Neural cell (in vitro differentiated cells): ENCODE measurements at regions not wholly inside any gene's neighbourhood (a gene's known extent, or its start where the extent isn't known, plus 50 kb on each side); places are given as distances from the start of the nearest gene placed in this dataset.
"Not testable (repeated sequence)": the region's sequence is repeated elsewhere in the genome, so short reads cannot be mapped to it uniquely, and the experiment has no call there.

Experiments
- CTCF ChIP-seq: fragments of 450-650 bp; IDR thresholded peaks from 2 replicates; pipeline ENCODE4 v1.5.1; 2014; ENCODE audit warnings: antibody characterized with exemption, mild to moderate bottlenecking, moderate library complexity; ENCODE audit not compliant: poor library complexity, severe bottlenecking
- EP300 ChIP-seq: fragments of 450-650 bp; conservative IDR thresholded peaks from 2 replicates; pipeline ENCODE4 v1.6.1; 2014; ENCODE audit warnings: antibody characterized with exemption, mild to moderate bottlenecking, moderate library complexity; ENCODE audit not compliant: poor library complexity, severe bottlenecking
- EZH2 ChIP-seq: fragments of 200-600, 300-800 bp; shearing (Covaris generic), sonication (generic); IDR thresholded peaks from 2 replicates; pipeline ENCODE4 v1.6.1; 2014; ENCODE audit warnings: antibody characterized with exemption, low read length, borderline replicate concordance, mild to moderate bottlenecking; ENCODE audit not compliant: insufficient read depth, poor library complexity, severe bottlenecking
- MXI1 ChIP-seq: fragments of 450-650 bp; conservative IDR thresholded peaks from 2 replicates; pipeline ENCODE4 v1.6.1; 2014; ENCODE audit warnings: antibody characterized with exemption, mild to moderate bottlenecking; ENCODE audit not compliant: poor library complexity, severe bottlenecking
- POLR2AphosphoS5 ChIP-seq: IDR thresholded peaks from 2 replicates; pipeline ENCODE4 v1.6.1; 2012
- RAD21 ChIP-seq: fragments of 450-650 bp; conservative IDR thresholded peaks from 2 replicates; pipeline ENCODE4 v1.6.1; 2014; ENCODE audit warnings: antibody characterized with exemption, mild to moderate bottlenecking, moderate library complexity
- REST ChIP-seq: IDR thresholded peaks from 2 replicates; pipeline ENCODE4 v1.6.1; 2012; ENCODE audit warnings: borderline replicate concordance
- SMC3 ChIP-seq: fragments of 450-650 bp; conservative IDR thresholded peaks from 2 replicates; pipeline ENCODE4 v1.6.1; 2014; ENCODE audit warnings: antibody characterized with exemption, mild to moderate bottlenecking, moderate library complexity; ENCODE audit not compliant: poor library complexity
- TAF1 ChIP-seq: IDR thresholded peaks from 2 replicates; pipeline ENCODE4 v1.6.1; 2012; ENCODE audit warnings: low read depth

GRCh38 chrY:5908696-5909494 is 337.1 kb upstream of the TSPY2 start:
- TF ChIP-seq EP300, POLR2AphosphoS5, RAD21, CTCF, TAF1, REST, EZH2, MXI1, SMC3: not testable (repeated sequence)
